Natural killer cell (primary cell): ENCODE measurements at regions not wholly inside any gene's neighbourhood (a gene's known extent, or its start where the extent isn't known, plus 50 kb on each side); places are given as distances from the start of the nearest gene placed in this dataset.
"Not testable (repeated sequence)": the region's sequence is repeated elsewhere in the genome, so short reads cannot be mapped to it uniquely, and the experiment has no call there.

Experiments used
- ATAC-seq, 3 donors: fragments of 150-1000 bp in 2 of 3; fragments of 200-7000 bp in 1 of 3; cut with Tn5 transposase; 1 replicate in 1 of 3; 2 replicates in 2 of 3; pipeline ENCODE4 v1.10.0; 2021; ENCODE audit warnings: mild to moderate bottlenecking in 2 of 3, moderate library complexity in 2 of 3
- DNase-seq, 2 donors: peaks; one replicate each; pipeline versions ENCODE4 v3.0.0 to v3.0.0-alpha.2; 2013 to 2021; ENCODE audit warnings: mixed read lengths in 1 of 2
- H3K27ac ChIP-seq: one replicate; pipeline ENCODE4 v1.5.1; 2013; ENCODE audit warnings: mild to moderate bottlenecking, low read length
- H3K27me3 ChIP-seq: one replicate; pipeline ENCODE4 v1.6.1; 2013; ENCODE audit warnings: low read length; ENCODE audit not compliant: control insufficient read depth, insufficient read depth
- H3K36me3 ChIP-seq: one replicate; pipeline ENCODE4 v1.6.1; 2013; ENCODE audit warnings: low read length; ENCODE audit not compliant: control insufficient read depth, insufficient read depth
- H3K4me1 ChIP-seq: one replicate; pipeline ENCODE4 v1.6.1; 2013; ENCODE audit warnings: low read length; ENCODE audit not compliant: control insufficient read depth, insufficient read depth
- H3K4me3 ChIP-seq: one replicate; pipeline ENCODE4 v1.5.1; 2013; ENCODE audit warnings: low read length
- H3K9me3 ChIP-seq: one replicate; pipeline ENCODE4 v1.6.1; 2013; ENCODE audit warnings: low read length; ENCODE audit not compliant: control insufficient read depth, insufficient read depth
- H3K27ac Mint-ChIP-seq, 2 donors: one replicate each; pipeline ENCODE4 v1.8.0; 2022; ENCODE audit warnings: mild to moderate bottlenecking in 2 of 2, mixed read lengths in 2 of 2, moderate library complexity in 1 of 2
- H3K27me3 Mint-ChIP-seq, 2 donors: one replicate each; pipeline ENCODE4 v1.8.0; 2022; ENCODE audit warnings: low read depth in 2 of 2, mixed read lengths in 2 of 2
- H3K36me3 Mint-ChIP-seq: one replicate; pipeline ENCODE4 v1.8.0; 2022; ENCODE audit warnings: mixed read lengths
- H3K4me1 Mint-ChIP-seq, 2 donors: one replicate each; pipeline ENCODE4 v1.8.0; 2022; ENCODE audit warnings: mixed read lengths in 2 of 2
- H3K4me3 Mint-ChIP-seq: one replicate; pipeline ENCODE4 v1.8.0; 2022; ENCODE audit warnings: mild to moderate bottlenecking, moderate library complexity, mixed read lengths
- H3K9me3 Mint-ChIP-seq, 2 donors: one replicate each; pipeline ENCODE4 v1.8.0; 2022; ENCODE audit warnings: mixed read lengths in 2 of 2
- WGBS: methylation state at CpG from one replicate; pipeline ENCODE4 v1.1.7; 2013; ENCODE audit warnings: missing lambda C conversion rate; ENCODE audit not compliant: insufficient coverage; 5-methylcytosine and 5-hydroxymethylcytosine counted together
- intact Hi-C: fragments of 100-400 bp; cut with micrococcal nuclease; formaldehyde crosslinking; loops from one replicate; pipeline ENCODE4 v1.14.2; 2022
- TF ChIP-seq, protein P1 (sequence below): fragments of 200-600 bp; IDR thresholded peaks from one replicate; pipeline ENCODE4 v1.8.0; 2022; ENCODE audit warnings: antibody characterized with exemption

- Mint-ChIP-seq H3K27me3 (no peaks in the 10 kb centered on the region), H3K4me1 (no peaks in the 10 kb centered on the region), H3K9me3 (peaks cover 5 to 6% of the 10 kb centered on the region in 2 donors), H3K27ac (no peak overlapping the region), H3K4me3 (no peak overlapping the region), H3K36me3 (no peaks in the 10 kb centered on the region)
- Histone ChIP-seq H3K36me3 (no peaks in the 10 kb centered on the region), H3K4me1 (no peaks in the 10 kb centered on the region), H3K9me3 (no peaks in the 10 kb centered on the region), H3K4me3 (no peak overlapping the region), H3K27ac (no peak overlapping the region), H3K27me3 (no peaks in the 10 kb centered on the region)
- ATAC-seq (no peak), DNase-seq (no peak)
- TF ChIP-seq, protein P1, sequence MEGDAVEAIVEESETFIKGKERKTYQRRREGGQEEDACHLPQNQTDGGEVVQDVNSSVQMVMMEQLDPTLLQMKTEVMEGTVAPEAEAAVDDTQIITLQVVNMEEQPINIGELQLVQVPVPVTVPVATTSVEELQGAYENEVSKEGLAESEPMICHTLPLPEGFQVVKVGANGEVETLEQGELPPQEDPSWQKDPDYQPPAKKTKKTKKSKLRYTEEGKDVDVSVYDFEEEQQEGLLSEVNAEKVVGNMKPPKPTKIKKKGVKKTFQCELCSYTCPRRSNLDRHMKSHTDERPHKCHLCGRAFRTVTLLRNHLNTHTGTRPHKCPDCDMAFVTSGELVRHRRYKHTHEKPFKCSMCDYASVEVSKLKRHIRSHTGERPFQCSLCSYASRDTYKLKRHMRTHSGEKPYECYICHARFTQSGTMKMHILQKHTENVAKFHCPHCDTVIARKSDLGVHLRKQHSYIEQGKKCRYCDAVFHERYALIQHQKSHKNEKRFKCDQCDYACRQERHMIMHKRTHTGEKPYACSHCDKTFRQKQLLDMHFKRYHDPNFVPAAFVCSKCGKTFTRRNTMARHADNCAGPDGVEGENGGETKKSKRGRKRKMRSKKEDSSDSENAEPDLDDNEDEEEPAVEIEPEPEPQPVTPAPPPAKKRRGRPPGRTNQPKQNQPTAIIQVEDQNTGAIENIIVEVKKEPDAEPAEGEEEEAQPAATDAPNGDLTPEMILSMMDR = no peak
- intact Hi-C loops = loop anchor here (10.0 kb wide), 1 partner anchor 54 kb away; no protein-coding TSS in a partner anchor
Observed at GRCh38 chr3:96478496-96478895, 335.9 kb upstream of the EPHA6 start.

GRCh38 chr3:96480881-96481280 is 333.5 kb upstream of the EPHA6 start:
- no peak for ATAC-seq
- H3K36me3 ChIP-seq = no peaks in the 10 kb centered on the region
- no peaks in the 10 kb centered on the region for H3K27me3 ChIP-seq
- no peak overlapping the region for H3K4me3 Mint-ChIP-seq
- no peak for DNase-seq
- no peak overlapping the region for H3K27ac Mint-ChIP-seq
- H3K27ac ChIP-seq = no peak overlapping the region
- H3K4me1 Mint-ChIP-seq = no peaks in the 10 kb centered on the region
- peaks cover 3 to 5% of the 10 kb centered on the region in 2 donors for H3K9me3 Mint-ChIP-seq
- no peaks in the 10 kb centered on the region for H3K4me1 ChIP-seq
- 92% methylated on average over 18 of the region's 18 CpGs for WGBS
- no peak overlapping the region for H3K4me3 ChIP-seq
- no peaks in the 10 kb centered on the region for H3K9me3 ChIP-seq
- TF ChIP-seq, protein P1 = no peak
- intact Hi-C loops = no loop called here
- no peaks in the 10 kb centered on the region for H3K27me3 Mint-ChIP-seq
- H3K36me3 Mint-ChIP-seq = no peaks in the 10 kb centered on the region

GRCh38 chr3:96483191-96483590 is 331.2 kb upstream of the EPHA6 start:
- DNase-seq, H3K36me3 Mint-ChIP-seq, H3K4me3 ChIP-seq, H3K36me3 ChIP-seq, H3K27me3 ChIP-seq, H3K4me3 Mint-ChIP-seq, H3K9me3 Mint-ChIP-seq, H3K27me3 Mint-ChIP-seq, H3K27ac ChIP-seq, H3K4me1 ChIP-seq, H3K9me3 ChIP-seq, H3K27ac Mint-ChIP-seq, intact Hi-C loops, ATAC-seq, H3K4me1 Mint-ChIP-seq: not testable (repeated sequence)
- WGBS = no CpG with 5 or more reads among the region's 1 CpG

DNA sequence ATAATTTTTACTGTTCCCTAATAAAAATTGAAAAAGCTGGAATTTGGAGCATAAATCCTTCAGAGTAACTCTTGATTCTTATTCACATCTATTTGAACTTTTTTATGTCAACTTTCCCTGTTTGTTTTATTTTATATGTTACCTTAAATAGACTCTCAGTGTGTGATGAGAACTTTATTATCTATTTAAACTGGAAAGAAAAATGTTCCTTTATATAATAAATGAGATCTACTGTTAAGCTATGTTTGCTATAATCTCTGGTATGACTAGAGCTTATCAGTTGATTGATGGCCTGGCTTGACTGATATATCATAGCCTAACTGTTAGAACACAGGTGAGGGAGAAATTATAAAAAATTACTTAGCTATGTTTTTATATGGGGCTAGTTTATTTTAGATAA is 330.6 kb upstream of the EPHA6 start:
- DNase-seq (no peak), ATAC-seq (no peak)
- Mint-ChIP-seq H3K4me3 (no peak overlapping the region), H3K27ac (no peak overlapping the region), H3K36me3 (no peaks in the 10 kb centered on the region), H3K9me3 (peaks cover under 1 to 3% of the 10 kb centered on the region in 2 donors), H3K4me1 (no peaks in the 10 kb centered on the region), H3K27me3 (no peaks in the 10 kb centered on the region)
- Histone ChIP-seq H3K27me3 (no peaks in the 10 kb centered on the region), H3K27ac (no peak overlapping the region), H3K9me3 (no peaks in the 10 kb centered on the region), H3K36me3 (no peaks in the 10 kb centered on the region), H3K4me3 (no peak overlapping the region), H3K4me1 (no peaks in the 10 kb centered on the region)
- TF ChIP-seq, protein P1 = no peak
- intact Hi-C loops = no loop called here
